ENCODE measurements at regions not wholly inside any gene's neighbourhood (a gene's known extent, or its start where the extent isn't known, plus 50 kb on each side); places are given as distances from the start of the nearest gene placed in this dataset.
"Not testable (repeated sequence)": the region's sequence is repeated elsewhere in the genome, so short reads cannot be mapped to it uniquely, and the experiment has no call there.

DNA sequence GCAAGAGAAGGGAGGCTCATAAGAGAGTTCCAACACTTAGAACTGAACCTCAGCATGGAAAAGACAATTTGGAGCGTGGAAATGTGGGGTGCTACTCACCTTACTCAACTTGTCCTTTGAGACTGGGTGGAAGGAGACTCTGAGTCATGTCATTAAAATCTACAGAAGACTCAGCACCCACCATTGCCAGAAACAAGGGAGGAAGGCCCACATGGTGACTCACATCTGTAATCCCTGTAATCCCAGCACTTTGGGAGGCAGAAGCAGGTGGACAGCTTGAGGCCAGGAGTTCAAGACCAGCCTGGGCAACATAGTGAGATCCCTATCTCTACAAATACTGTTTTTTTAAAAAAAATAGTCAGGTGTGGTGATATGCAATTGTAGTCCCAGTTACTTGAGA is 161.9 kb upstream of the UBE3A start:
- Histone ChIP-seq H3K4me1 (ENCODE audit: insufficient read depth, low read length) (no peaks in the 10 kb centered on the region), H3K4me3 (ENCODE audit: low read length) (no peak overlapping the region), H3K9me3 (ENCODE audit: insufficient read depth, low read depth, low read length) (no peaks in the 10 kb centered on the region), H3K27ac (ENCODE audit: low read depth, low read length) (no peak overlapping the region), H3K27me3 (ENCODE audit: insufficient read depth, low read length) (no peaks in the 10 kb centered on the region), H3K36me3 (ENCODE audit: insufficient read depth, low read length) (no peaks in the 10 kb centered on the region), H3K9ac (ENCODE audit: low read depth, low read length) (no peak overlapping the region)
- WGBS, result 93% methylated on average over 1 of the region's 1 CpG

DNA sequence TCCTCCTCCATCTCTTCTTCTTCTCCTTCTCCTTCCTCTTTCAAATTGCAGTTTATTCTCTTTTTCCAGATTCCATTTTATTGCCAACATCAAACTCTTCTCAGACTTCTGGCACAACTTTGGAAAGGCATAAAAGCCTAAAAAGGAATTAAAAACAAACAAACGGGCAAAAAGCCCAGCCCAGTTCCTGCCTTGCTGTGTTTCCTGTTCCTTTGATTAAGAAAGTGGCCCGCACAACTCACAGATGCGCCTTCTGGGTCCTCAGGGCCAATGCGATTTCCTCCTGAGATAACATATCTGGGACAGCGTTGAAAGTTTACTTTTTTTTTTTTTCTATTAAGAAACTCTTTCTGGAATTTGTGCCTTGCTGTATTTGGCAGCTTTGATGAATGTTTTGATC is 158.7 kb upstream of the UBE3A start:
- no peaks in the 10 kb centered on the region for H3K36me3 ChIP-seq (ENCODE audit: insufficient read depth, low read length)
- H3K27ac ChIP-seq (ENCODE audit: low read depth, low read length), result no peak overlapping the region
- no peak overlapping the region for H3K4me3 ChIP-seq (ENCODE audit: low read length)
- no peak overlapping the region for H3K9ac ChIP-seq (ENCODE audit: low read depth, low read length)
- WGBS, result 96% methylated on average over 5 of the region's 5 CpGs
- no peaks in the 10 kb centered on the region for H3K4me1 ChIP-seq (ENCODE audit: insufficient read depth, low read length)
- no peaks in the 10 kb centered on the region for H3K27me3 ChIP-seq (ENCODE audit: insufficient read depth, low read length)
- no peaks in the 10 kb centered on the region for H3K9me3 ChIP-seq (ENCODE audit: insufficient read depth, low read depth, low read length)

DNA sequence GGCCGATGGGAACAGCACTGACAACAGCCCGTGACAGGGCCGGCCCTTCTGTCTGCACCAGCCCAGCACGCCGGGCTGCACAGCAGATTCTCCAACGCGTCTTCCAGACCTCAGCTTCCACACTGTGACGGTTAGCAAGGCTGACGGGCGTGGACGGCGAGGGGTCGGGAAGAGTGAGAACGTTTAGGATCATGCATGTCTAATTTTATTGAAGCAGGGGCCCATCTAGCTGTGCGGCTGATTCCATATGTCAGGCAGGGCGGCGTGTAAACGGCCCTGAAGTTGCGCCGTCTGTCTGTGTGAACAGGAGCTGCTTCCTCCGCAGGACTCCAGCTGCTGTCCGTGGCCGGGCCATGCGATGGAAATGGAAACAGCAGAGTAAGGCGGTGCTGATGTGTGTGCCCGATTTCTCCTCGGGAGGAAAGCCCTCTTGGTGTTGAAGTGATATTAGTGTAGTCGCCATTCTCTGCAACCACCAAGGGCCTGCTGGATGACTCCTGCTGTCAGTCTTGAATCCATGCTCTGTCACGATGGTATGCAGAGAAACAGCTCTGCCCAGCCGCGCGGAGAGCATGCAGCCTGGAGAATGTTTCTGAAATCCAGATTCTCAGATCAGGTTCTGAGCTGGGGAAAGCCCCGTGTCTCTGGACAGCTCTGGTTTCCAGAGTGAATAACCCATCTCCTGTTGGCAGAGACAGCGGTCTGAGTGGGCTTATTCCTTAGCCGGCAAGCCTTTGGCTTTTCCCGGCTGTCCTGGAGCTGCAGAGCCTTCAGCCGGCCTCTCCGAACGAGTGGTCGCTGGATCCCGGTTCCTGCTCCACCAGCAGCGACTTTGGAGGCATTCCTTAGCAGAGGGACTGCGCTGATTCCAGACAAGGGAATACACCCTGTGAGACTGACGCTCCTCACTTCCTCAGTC is 158.1 kb upstream of the UBE3A start:
- no peak overlapping the region for H3K9ac ChIP-seq (ENCODE audit: low read depth, low read length)
- no peaks in the 10 kb centered on the region for H3K27me3 ChIP-seq (ENCODE audit: insufficient read depth, low read length)
- H3K9me3 ChIP-seq (ENCODE audit: insufficient read depth, low read depth, low read length), result peaks cover 6% of the 10 kb centered on the region
- H3K36me3 ChIP-seq (ENCODE audit: insufficient read depth, low read length), result no peaks in the 10 kb centered on the region
- H3K4me3 ChIP-seq (ENCODE audit: low read length), result no peak overlapping the region
- WGBS, result 92% methylated on average over 44 of the region's 44 CpGs
- H3K4me1 ChIP-seq (ENCODE audit: insufficient read depth, low read length), result no peaks in the 10 kb centered on the region
- H3K27ac ChIP-seq (ENCODE audit: low read depth, low read length), result no peak overlapping the region

DNA sequence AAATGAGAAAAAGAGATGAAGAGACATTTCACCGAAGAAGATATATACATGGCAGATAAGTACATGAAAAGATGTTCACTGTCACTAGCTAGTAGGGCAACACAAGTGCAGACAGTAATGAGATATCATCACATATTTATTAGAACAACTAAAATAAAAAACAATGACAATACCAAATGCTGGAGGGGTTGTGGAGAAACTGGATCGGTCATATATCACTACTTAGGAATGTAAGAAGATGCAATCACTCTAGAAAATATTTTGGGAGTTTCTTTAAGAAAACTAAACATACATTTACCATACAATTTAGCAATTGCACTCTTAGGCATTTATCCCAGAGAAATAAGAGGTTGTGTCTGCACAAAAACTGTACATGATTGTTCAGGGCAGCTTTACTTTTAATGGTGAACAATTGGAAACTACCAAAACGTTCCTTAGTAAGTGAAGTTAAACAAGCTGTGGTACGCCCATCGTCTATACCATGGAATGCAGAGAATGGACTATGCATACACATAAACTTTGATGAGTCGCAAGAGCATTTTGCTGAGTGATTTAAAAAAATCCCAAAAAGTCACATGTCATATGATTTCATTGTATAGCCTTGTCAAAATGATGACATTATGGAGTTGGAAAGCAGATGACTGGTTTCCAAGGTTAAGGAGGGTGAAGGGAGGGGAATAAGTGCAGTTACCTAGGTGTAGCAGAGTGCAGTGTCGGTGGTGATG is 149.0 kb upstream of the UBE3A start:
- 92% methylated on average over 6 of the region's 7 CpGs for WGBS
- no peak overlapping the region for H3K9ac ChIP-seq (ENCODE audit: low read depth, low read length)
- H3K4me1 ChIP-seq (ENCODE audit: insufficient read depth, low read length), result no peaks in the 10 kb centered on the region; the same call in 1 of the 2 replicates
- H3K4me3 ChIP-seq (ENCODE audit: low read length), result no peak overlapping the region
- H3K27ac ChIP-seq (ENCODE audit: low read depth, low read length), result no peak overlapping the region
- H3K9me3 ChIP-seq (ENCODE audit: insufficient read depth, low read depth, low read length), result peaks cover 17% of the 10 kb centered on the region
- no peaks in the 10 kb centered on the region for H3K36me3 ChIP-seq (ENCODE audit: insufficient read depth, low read length)
- H3K27me3 ChIP-seq (ENCODE audit: insufficient read depth, low read length), result no peaks in the 10 kb centered on the region

DNA sequence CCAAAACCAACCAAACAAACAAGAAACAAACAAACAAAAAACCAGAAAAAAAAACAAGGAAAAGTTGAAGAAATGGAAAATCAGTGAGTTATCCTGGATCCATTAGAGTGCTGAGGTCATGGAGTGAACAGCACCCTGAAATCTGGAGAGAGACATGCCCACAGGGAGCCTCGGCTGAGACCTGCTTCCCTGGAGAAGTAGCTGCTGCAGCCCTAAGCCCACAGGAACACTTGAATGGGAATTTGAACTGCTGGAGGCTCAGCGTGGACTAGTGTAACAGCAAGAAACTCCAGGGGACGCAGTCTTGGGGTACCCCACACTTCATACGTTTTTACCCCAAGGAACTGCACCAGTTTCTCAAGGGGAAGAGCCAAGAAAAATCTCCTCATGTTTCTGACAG is 144.1 kb upstream of the UBE3A start:
- Histone ChIP-seq H3K9ac (ENCODE audit: low read depth, low read length) (no peak overlapping the region), H3K27ac (ENCODE audit: low read depth, low read length) (no peak overlapping the region), H3K4me1 (ENCODE audit: insufficient read depth, low read length) (no peaks in the 10 kb centered on the region; the same call in 1 of the 2 replicates), H3K4me3 (ENCODE audit: low read length) (no peak overlapping the region), H3K9me3 (ENCODE audit: insufficient read depth, low read depth, low read length) (peaks cover 11% of the 10 kb centered on the region; the same call in 1 of the 2 replicates), H3K36me3 (ENCODE audit: insufficient read depth, low read length) (no peaks in the 10 kb centered on the region), H3K27me3 (ENCODE audit: insufficient read depth, low read length) (no peaks in the 10 kb centered on the region)
- WGBS, result 75% methylated on average over 4 of the region's 4 CpGs

DNA sequence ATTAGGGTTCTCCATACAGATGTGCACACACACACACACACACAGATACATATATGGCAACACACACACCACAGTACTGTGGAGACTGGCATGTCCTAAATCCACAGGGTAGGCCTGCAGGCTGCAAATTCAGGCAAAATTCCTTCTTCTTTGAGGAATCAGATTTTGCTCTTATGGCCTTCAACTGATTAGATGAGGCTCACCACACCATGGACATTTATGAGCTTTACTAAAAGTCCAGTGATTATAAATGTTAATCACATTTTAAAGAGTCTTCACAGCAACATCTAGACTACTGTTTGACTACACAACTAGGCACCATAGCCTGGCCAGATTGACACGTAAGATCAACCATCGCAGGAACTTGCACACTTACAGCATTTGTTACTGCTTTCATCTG is 140.3 kb upstream of the UBE3A start:
- H3K4me3 ChIP-seq (ENCODE audit: low read length), result no peak overlapping the region
- H3K27me3 ChIP-seq (ENCODE audit: insufficient read depth, low read length), result no peaks in the 10 kb centered on the region
- H3K4me1 ChIP-seq (ENCODE audit: insufficient read depth, low read length), result no peaks in the 10 kb centered on the region
- WGBS, result 96% methylated on average over 2 of the region's 2 CpGs
- H3K36me3 ChIP-seq (ENCODE audit: insufficient read depth, low read length), result no peaks in the 10 kb centered on the region
- H3K9me3 ChIP-seq (ENCODE audit: insufficient read depth, low read depth, low read length), result no peaks in the 10 kb centered on the region
- no peak overlapping the region for H3K9ac ChIP-seq (ENCODE audit: low read depth, low read length)
- no peak overlapping the region for H3K27ac ChIP-seq (ENCODE audit: low read depth, low read length)

DNA sequence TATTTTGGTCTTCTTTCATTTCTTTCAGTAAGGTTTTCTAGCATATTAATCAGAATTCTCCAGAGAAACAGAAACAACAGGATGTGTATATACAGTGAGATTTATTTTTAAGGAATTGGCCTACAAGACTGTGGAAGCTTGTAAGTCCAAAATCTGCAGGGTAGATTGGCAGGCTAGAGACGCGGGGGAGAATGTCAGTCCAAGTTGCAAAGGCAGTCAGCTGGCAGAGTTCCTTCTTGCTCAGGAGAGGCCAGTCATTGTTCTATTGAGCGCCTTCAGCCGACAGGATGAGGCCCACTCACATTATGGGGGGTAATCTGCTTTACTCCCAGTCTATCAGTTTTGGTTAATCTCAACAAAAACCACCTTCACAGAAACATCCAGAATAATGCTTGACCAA is 133.4 kb upstream of the UBE3A start:
- H3K4me3 ChIP-seq (ENCODE audit: low read length), result no peak overlapping the region
- H3K27ac ChIP-seq (ENCODE audit: low read depth, low read length), result no peak overlapping the region
- H3K9ac ChIP-seq (ENCODE audit: low read depth, low read length), result no peak overlapping the region
- 88% methylated on average over 4 of the region's 4 CpGs for WGBS
- no peaks in the 10 kb centered on the region for H3K27me3 ChIP-seq (ENCODE audit: insufficient read depth, low read length)
- no peaks in the 10 kb centered on the region for H3K36me3 ChIP-seq (ENCODE audit: insufficient read depth, low read length)
- no peaks in the 10 kb centered on the region for H3K4me1 ChIP-seq (ENCODE audit: insufficient read depth, low read length)
- no peaks in the 10 kb centered on the region for H3K9me3 ChIP-seq (ENCODE audit: insufficient read depth, low read depth, low read length)

DNA sequence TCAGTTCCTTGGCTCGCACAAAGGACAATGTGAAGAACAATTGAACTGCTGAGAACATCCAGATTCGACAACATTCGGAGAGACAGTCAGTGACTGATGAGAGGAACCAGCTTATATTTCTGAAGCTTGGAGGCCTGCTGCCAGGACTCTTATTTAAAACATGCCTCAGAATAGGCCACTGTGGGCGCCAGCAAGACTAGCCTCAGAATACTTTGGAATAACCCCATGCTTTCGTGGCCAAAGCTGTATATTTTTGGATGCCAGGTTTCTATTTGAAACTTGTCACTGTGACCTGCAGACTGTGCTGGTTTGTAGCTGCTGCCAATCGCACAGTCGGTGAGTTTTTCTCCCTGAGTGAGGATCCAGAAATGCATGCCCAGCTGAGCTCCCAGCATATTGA is 129.9 kb upstream of the UBE3A start:
- 93% methylated on average over 7 of the region's 7 CpGs for WGBS
- no peaks in the 10 kb centered on the region for H3K27me3 ChIP-seq (ENCODE audit: insufficient read depth, low read length)
- H3K4me3 ChIP-seq (ENCODE audit: low read length), result no peak overlapping the region
- no peak overlapping the region for H3K9ac ChIP-seq (ENCODE audit: low read depth, low read length)
- H3K27ac ChIP-seq (ENCODE audit: low read depth, low read length), result no peak overlapping the region
- no peaks in the 10 kb centered on the region for H3K36me3 ChIP-seq (ENCODE audit: insufficient read depth, low read length)
- peaks cover 7% of the 10 kb centered on the region; the same call in 1 of the 2 replicates for H3K4me1 ChIP-seq (ENCODE audit: insufficient read depth, low read length)
- no peaks in the 10 kb centered on the region for H3K9me3 ChIP-seq (ENCODE audit: insufficient read depth, low read depth, low read length)

DNA sequence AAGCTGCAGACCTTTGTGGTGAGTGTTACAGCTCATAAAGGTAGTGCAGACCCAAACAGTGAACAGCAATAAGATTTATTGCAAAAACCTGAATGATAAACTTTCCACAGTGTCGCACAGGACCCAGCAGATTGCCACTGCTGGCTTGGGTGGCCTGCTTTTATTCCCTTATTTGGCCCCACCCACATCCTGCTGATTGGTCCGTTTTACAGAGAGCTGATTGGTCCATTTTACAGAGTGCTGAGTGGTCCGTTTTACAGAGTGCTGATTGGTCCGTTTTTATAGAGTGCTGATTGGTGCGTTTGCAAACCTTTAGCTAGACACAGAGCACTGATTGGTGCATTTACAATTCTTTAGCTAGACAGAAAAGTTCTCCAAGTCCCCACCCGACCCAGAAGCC is 127.7 kb upstream of the UBE3A start:
- WGBS, result 77% methylated on average over 6 of the region's 6 CpGs
- not testable (repeated sequence) for H3K36me3 ChIP-seq (ENCODE audit: insufficient read depth, low read length); H3K9ac ChIP-seq (ENCODE audit: low read depth, low read length); H3K9me3 ChIP-seq (ENCODE audit: insufficient read depth, low read depth, low read length); H3K27me3 ChIP-seq (ENCODE audit: insufficient read depth, low read length); H3K27ac ChIP-seq (ENCODE audit: low read depth, low read length); H3K4me3 ChIP-seq (ENCODE audit: low read length)
- H3K4me1 ChIP-seq (ENCODE audit: insufficient read depth, low read length), result peaks cover 12% of the 10 kb centered on the region; the same call in 1 of the 2 replicates

DNA sequence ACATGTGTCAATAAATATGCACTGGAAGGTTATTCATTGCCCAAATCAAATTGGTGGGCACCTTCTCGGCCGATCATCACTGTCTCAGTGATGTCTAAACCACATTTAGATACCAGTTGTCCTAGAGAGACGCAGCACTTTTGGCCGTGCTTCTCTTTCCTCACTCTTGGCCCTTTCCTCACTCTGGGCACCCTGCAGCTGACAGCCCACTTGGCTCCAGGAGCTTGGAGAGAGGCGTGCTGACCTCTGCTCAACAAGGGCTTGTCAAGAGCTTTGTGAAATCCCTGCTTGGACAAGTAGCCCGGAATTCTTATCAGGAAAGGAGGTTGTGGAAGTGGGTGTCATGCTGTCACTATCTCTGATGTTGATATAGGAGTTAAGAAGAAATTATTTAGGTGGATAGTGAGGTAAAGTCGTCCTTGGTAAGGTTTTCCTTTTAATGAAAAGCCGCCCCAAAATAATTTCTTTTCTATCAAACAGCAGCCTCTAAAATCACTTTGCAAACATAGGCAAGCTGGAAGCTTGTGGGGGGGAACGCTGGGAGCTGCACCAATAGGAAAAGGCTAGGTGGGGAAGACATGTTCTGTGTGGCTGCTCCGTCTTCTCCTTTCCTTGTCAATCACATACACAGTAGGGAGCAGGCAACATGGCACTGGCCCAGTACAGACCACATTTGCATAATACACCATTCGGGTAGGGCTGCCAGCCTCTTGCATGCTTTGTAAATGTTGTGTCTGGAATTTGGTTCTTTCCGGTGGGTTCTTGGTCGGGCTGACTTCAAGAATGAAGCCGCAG is 126.8 kb upstream of the UBE3A start:
- H3K36me3 ChIP-seq (ENCODE audit: insufficient read depth, low read length), result no peaks in the 10 kb centered on the region
- H3K4me1 ChIP-seq (ENCODE audit: insufficient read depth, low read length), result peaks cover 12% of the 10 kb centered on the region; the same call in 1 of the 2 replicates
- no peak overlapping the region for H3K9ac ChIP-seq (ENCODE audit: low read depth, low read length)
- no peaks in the 10 kb centered on the region for H3K9me3 ChIP-seq (ENCODE audit: insufficient read depth, low read depth, low read length)
- no peaks in the 10 kb centered on the region for H3K27me3 ChIP-seq (ENCODE audit: insufficient read depth, low read length)
- H3K27ac ChIP-seq (ENCODE audit: low read depth, low read length), result no peak overlapping the region
- H3K4me3 ChIP-seq (ENCODE audit: low read length), result no peak overlapping the region
- 89% methylated on average over 12 of the region's 14 CpGs for WGBS

DNA sequence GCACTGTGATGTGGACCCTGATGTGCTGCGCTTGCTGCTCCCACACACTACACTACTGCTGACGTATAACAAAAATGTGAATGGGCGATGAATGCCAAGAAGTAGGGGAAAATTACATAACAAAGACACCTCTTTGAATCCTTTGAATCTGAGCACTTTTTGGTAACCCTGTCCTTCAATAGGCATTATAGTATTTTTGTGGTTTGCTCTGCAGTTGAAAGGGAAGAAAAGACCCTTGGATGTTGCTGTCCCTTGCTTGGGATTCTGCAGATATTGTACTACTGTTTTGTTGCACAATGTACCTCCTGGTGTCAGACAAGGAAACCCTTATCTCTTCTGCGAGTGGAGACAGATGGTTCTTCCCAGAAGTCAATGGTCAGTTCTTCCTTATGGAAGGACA is 124.8 kb upstream of the UBE3A start:
- 64% methylated on average over 4 of the region's 4 CpGs for WGBS
- Histone ChIP-seq H3K9me3 (ENCODE audit: insufficient read depth, low read depth, low read length) (no peaks in the 10 kb centered on the region), H3K4me3 (ENCODE audit: low read length) (no peak overlapping the region), H3K4me1 (ENCODE audit: insufficient read depth, low read length) (peaks cover 12% of the 10 kb centered on the region; the same call in 1 of the 2 replicates), H3K36me3 (ENCODE audit: insufficient read depth, low read length) (no peaks in the 10 kb centered on the region), H3K27ac (ENCODE audit: low read depth, low read length) (peak overlapping the region; percentile 5; the same call in 1 of the 2 replicates), H3K9ac (ENCODE audit: low read depth, low read length) (no peak overlapping the region), H3K27me3 (ENCODE audit: insufficient read depth, low read length) (no peaks in the 10 kb centered on the region)

Data from HUES64 (cell line).